Liver (tissue), 3 donors: ENCODE measurements at regions not wholly inside any gene's neighbourhood (a gene's known extent, or its start where the extent isn't known, plus 50 kb on each side); places are given as distances from the start of the nearest gene placed in this dataset.
"Not testable (repeated sequence)": the region's sequence is repeated elsewhere in the genome, so short reads cannot be mapped to it uniquely, and the experiment has no call there.

Source experiments
- EGR1 ChIP-seq, 2 donors: IDR thresholded peaks; 2 replicates each; pipeline ENCODE4 v1.6.1; 2016 to 2018; ENCODE audit warnings: antibody characterized with exemption in 2 of 2, low read depth in 2 of 2
- FOXA1 ChIP-seq: IDR thresholded peaks from 2 replicates; pipeline ENCODE4 v1.6.1; 2016; ENCODE audit warnings: antibody characterized with exemption
- HNF4A ChIP-seq, 2 donors: conservative IDR thresholded peaks; 2 replicates each; pipeline ENCODE4 v1.6.1; 2016; ENCODE audit warnings: antibody characterized with exemption in 2 of 2, mild to moderate bottlenecking in 2 of 2
- JUND ChIP-seq, 2 donors: IDR thresholded peaks; 2 replicates each; pipeline ENCODE4 v1.6.1; 2016; ENCODE audit warnings: antibody characterized with exemption in 2 of 2
- RAD21 ChIP-seq, 2 donors: IDR thresholded peaks; 2 replicates each; pipeline ENCODE4 v1.6.1; 2016; ENCODE audit warnings: antibody characterized with exemption in 2 of 2, mild to moderate bottlenecking in 2 of 2
- YY1 ChIP-seq: IDR thresholded peaks from 2 replicates; pipeline ENCODE4 v1.6.1; 2016; ENCODE audit warnings: antibody characterized with exemption, mild to moderate bottlenecking
- TF ChIP-seq, protein P1 (sequence below): IDR thresholded peaks from 2 replicates; pipeline ENCODE4 v1.6.1; 2016; ENCODE audit warnings: antibody characterized with exemption
- TF ChIP-seq, protein P2 (sequence below): fragments of 150-350 bp; IDR thresholded peaks from 2 replicates; pipeline ENCODE4 v1.5.1; 2017; ENCODE audit warnings: improper control_type of control experiment, low read depth, low read length; ENCODE audit not compliant: missing input control
- TF ChIP-seq, protein P3 (sequence below): IDR thresholded peaks from 2 replicates; pipeline ENCODE4 v1.6.1; 2016; ENCODE audit warnings: antibody characterized with exemption
- donor health status: healthy.
- donor health status: healthy.

DNA sequence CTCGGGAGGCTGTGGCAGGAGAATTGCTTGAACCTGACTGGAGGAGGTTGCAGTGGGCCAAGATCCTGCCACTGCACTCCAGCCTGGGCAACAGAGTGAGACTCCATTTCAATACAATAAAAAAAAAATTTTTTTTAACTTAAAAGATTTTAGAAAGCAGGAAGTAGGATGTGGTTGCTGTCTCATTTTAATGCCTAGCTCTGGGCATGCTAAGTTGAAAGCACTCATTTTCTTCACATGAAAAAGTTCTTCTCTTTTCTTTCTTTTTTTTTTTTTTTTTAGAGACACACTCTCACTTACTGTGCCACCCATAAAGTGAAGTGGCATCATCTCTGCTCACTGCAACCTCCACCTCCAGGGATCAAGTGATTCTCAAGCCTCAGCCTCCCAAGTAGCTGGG, 58.4 kb upstream of the PPIAL4F start:
- not testable (repeated sequence) for TF ChIP-seq HNF4A (conservative IDR thresholded peaks at IDR 0.05); JUND (IDR thresholded peaks at IDR 0.05); YY1; FOXA1; EGR1 (IDR thresholded peaks at IDR 0.05; ENCODE audit: low read depth in 2 of 2); RAD21 (IDR thresholded peaks at IDR 0.05)
- TF ChIP-seq, protein P1, sequence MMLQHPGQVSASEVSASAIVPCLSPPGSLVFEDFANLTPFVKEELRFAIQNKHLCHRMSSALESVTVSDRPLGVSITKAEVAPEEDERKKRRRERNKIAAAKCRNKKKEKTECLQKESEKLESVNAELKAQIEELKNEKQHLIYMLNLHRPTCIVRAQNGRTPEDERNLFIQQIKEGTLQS = not testable (repeated sequence)
- TF ChIP-seq, protein P2, sequence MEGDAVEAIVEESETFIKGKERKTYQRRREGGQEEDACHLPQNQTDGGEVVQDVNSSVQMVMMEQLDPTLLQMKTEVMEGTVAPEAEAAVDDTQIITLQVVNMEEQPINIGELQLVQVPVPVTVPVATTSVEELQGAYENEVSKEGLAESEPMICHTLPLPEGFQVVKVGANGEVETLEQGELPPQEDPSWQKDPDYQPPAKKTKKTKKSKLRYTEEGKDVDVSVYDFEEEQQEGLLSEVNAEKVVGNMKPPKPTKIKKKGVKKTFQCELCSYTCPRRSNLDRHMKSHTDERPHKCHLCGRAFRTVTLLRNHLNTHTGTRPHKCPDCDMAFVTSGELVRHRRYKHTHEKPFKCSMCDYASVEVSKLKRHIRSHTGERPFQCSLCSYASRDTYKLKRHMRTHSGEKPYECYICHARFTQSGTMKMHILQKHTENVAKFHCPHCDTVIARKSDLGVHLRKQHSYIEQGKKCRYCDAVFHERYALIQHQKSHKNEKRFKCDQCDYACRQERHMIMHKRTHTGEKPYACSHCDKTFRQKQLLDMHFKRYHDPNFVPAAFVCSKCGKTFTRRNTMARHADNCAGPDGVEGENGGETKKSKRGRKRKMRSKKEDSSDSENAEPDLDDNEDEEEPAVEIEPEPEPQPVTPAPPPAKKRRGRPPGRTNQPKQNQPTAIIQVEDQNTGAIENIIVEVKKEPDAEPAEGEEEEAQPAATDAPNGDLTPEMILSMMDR = not testable (repeated sequence)
- TF ChIP-seq, protein P3, sequence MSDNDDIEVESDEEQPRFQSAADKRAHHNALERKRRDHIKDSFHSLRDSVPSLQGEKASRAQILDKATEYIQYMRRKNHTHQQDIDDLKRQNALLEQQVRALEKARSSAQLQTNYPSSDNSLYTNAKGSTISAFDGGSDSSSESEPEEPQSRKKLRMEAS = not testable (repeated sequence)
